Neural crest cell (in vitro differentiated cells): ENCODE measurements at regions not wholly inside any gene's neighbourhood (a gene's known extent, or its start where the extent isn't known, plus 50 kb on each side); places are given as distances from the start of the nearest gene placed in this dataset.
A peak's percentile ranks its signal among the peaks of the same experiment; 100 is the strongest.

Source experiments
- DNase-seq: peaks from one replicate; pipeline ENCODE4 v3.0.0; 2021; ENCODE audit warnings: low read depth, mixed read lengths, low spot score
- H3K27ac Mint-ChIP-seq: one replicate; pipeline ENCODE4 v1.8.0; 2021; ENCODE audit warnings: mild to moderate bottlenecking, mixed read lengths; ENCODE audit not compliant: unreplicated experiment
- H3K27me3 Mint-ChIP-seq: 2 replicates; pipeline ENCODE4 v1.8.0; 2021; ENCODE audit warnings: low read depth, mild to moderate bottlenecking, mixed read lengths
- H3K36me3 Mint-ChIP-seq: 2 replicates; pipeline ENCODE4 v1.8.0; 2021; ENCODE audit warnings: low read depth, mild to moderate bottlenecking, mixed read lengths
- H3K4me1 Mint-ChIP-seq: 2 replicates; pipeline ENCODE4 v1.8.0; 2021; ENCODE audit warnings: mixed read lengths
- H3K4me3 Mint-ChIP-seq: one replicate; pipeline ENCODE4 v1.8.0; 2021; ENCODE audit warnings: mild to moderate bottlenecking, mixed read lengths
- H3K9me3 Mint-ChIP-seq: 2 replicates; pipeline ENCODE4 v1.8.0; 2021; ENCODE audit warnings: mixed read lengths
- TF ChIP-seq, protein P1 (sequence below): fragments of 200-600 bp; sonication (generic); conservative IDR thresholded peaks from 2 replicates; pipeline ENCODE4 v1.5.0; 2021; ENCODE audit warnings: antibody characterized with exemption, mild to moderate bottlenecking

DNA sequence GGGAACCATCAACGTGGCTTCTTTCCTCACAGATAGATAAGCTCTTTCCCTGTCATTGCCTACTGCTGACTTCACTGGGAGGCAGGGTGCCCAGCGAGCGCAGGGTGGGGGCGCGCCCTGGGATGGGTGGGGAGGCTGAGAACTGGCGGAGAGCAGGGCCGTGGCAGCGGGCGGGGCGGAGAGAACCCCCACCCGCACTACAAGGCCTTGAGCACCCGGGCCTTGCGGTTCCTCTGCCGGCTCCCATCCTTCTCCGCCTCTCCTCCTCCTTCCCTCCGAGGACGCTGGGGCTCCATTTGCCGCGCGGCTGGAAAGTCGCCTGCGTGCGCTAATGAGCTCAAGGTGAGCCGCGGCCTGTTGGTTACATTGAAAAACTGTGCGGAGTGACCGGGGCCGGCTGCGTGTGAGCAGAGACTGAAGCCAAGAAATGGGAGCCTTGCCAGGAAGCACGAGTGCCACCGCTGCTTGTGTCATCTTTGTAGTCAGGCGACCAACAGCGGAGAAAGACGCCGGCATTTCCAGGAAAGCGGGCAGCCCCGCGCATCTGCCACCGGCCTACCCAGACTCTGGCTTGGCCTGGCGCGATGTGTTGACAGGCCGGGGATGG is 963.5 kb upstream of the SLC35B3 start:
- H3K4me1 Mint-ChIP-seq = peaks cover 6% of the 10 kb centered on the region
- H3K4me3 Mint-ChIP-seq = no peak overlapping the region
- no peaks in the 10 kb centered on the region for H3K36me3 Mint-ChIP-seq
- TF ChIP-seq, protein P1, sequence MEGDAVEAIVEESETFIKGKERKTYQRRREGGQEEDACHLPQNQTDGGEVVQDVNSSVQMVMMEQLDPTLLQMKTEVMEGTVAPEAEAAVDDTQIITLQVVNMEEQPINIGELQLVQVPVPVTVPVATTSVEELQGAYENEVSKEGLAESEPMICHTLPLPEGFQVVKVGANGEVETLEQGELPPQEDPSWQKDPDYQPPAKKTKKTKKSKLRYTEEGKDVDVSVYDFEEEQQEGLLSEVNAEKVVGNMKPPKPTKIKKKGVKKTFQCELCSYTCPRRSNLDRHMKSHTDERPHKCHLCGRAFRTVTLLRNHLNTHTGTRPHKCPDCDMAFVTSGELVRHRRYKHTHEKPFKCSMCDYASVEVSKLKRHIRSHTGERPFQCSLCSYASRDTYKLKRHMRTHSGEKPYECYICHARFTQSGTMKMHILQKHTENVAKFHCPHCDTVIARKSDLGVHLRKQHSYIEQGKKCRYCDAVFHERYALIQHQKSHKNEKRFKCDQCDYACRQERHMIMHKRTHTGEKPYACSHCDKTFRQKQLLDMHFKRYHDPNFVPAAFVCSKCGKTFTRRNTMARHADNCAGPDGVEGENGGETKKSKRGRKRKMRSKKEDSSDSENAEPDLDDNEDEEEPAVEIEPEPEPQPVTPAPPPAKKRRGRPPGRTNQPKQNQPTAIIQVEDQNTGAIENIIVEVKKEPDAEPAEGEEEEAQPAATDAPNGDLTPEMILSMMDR = no peak
- no peak for DNase-seq
- H3K27ac Mint-ChIP-seq = no peak overlapping the region
- H3K9me3 Mint-ChIP-seq = peaks cover 2% of the 10 kb centered on the region
- no peaks in the 10 kb centered on the region for H3K27me3 Mint-ChIP-seq

DNA sequence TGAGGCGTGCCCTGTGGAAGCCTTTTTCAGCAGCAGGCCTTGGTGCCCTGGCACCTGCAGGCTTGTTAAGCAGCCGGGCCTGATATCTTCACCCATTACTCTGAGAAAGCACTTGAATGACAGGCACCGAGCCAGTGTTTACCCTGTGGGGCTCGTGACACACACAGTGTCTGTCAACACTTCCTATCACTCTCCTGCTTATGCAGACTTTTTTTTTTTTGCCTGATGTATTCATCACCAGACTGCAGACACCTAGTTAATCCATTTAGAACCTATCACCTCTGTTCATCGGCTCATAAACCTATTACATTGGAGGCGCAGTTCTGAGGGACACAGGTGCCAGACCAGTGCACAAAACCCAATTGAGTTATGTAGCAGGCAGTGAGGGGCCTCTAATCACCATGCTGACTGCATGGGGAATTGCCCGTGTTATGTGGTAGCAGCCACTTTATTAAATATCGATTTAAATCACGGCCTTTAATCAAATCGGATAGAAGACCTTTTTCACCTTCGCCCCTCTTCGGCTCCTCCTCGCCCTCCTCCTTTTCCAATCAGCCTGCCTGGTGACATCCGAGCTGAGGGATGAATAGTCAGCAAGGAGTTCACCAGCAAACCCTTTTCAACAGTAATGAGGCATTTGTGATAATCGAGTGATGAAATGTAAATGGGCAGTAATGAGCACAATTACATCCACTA is 962.9 kb upstream of the SLC35B3 start:
- TF ChIP-seq, protein P1 = no peak
- H3K4me3 Mint-ChIP-seq = no peak overlapping the region

DNA sequence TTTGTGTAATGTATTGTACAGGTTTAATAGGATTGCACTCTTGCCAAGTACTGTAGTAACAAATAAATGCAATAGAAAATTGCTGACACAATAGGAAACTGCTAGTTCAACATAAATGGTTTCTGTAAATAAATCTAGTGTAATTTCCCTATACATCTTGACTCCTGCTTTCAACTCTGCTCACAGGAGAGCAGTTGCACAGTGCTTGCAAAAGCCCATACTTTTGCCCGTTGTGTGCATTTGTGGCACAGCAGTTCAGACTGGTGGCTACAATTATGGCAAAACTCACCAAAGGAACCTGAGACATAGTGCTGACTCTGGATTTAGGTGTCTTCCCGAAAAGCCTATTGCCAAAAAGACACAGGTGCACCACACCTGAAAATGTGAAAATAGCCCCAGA is 953.3 kb upstream of the SLC35B3 start:
- no peak overlapping the region for H3K27ac Mint-ChIP-seq
- no peak for DNase-seq
- TF ChIP-seq, protein P1 = no peak
- no peaks in the 10 kb centered on the region for H3K4me1 Mint-ChIP-seq
- no peak overlapping the region for H3K4me3 Mint-ChIP-seq
- no peaks in the 10 kb centered on the region for H3K9me3 Mint-ChIP-seq
- no peaks in the 10 kb centered on the region for H3K36me3 Mint-ChIP-seq
- no peaks in the 10 kb centered on the region for H3K27me3 Mint-ChIP-seq

More for the DNA sequence above, 962.9 kb upstream of the SLC35B3 start:
- DNase-seq = no peak
- peaks cover 6% of the 10 kb centered on the region for H3K4me1 Mint-ChIP-seq
- H3K27ac Mint-ChIP-seq = peak overlapping the region; percentile 64
- no peaks in the 10 kb centered on the region for H3K27me3 Mint-ChIP-seq
- H3K36me3 Mint-ChIP-seq = no peaks in the 10 kb centered on the region
- H3K9me3 Mint-ChIP-seq = peaks cover 2% of the 10 kb centered on the region

DNA sequence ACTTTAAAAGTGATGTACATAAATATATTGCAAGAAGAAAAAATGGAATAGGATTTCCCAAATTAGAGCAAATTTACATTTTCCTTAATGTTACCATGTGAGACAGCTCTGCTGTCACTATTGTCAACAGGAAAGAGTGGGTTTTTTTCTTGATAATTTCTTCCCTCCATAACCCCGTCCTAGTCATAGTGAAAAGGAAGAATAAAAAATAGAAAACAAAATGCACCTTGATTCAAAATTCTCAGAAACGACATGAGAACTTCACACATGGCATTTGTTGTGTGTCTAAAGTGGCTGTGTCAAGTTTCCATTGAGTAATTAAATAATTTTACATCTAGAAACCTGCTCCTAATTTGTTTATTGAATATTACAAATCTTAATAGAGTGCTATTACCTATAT is 945.2 kb upstream of the SLC35B3 start:
- no peaks in the 10 kb centered on the region for H3K4me1 Mint-ChIP-seq
- TF ChIP-seq, protein P1 = no peak

DNA sequence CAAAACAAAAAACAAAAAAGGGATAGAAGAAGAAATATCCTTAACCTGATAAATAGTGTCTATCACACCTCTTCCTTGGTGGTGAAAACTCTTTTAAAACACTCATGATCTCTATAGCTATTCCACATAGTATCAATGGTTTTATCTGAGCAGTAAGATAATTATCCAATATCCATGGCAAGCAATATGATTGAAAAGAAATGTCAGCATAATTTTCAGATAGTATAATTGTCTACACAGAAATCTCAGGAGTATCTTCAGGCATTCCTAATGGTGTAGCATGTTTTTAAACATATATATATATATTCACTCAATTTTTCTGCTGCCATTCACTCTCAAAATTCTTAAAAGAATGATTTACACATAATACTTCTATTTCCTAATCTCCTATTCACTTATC is 938.0 kb upstream of the SLC35B3 start:
- Mint-ChIP-seq H3K27me3 (no peaks in the 10 kb centered on the region), H3K36me3 (no peaks in the 10 kb centered on the region), H3K9me3 (no peaks in the 10 kb centered on the region), H3K27ac (no peak overlapping the region), H3K4me3 (no peak overlapping the region), H3K4me1 (no peaks in the 10 kb centered on the region)
- no peak for DNase-seq
- TF ChIP-seq, protein P1 = no peak

More for the DNA sequence above, 945.2 kb upstream of the SLC35B3 start:
- Mint-ChIP-seq H3K4me3 (no peak overlapping the region), H3K9me3 (peaks cover 4% of the 10 kb centered on the region), H3K27ac (no peak overlapping the region), H3K27me3 (no peaks in the 10 kb centered on the region), H3K36me3 (peaks cover 2% of the 10 kb centered on the region)
- DNase-seq = no peak
